PC-9 (cell line): ENCODE measurements at regions not wholly inside any gene's neighbourhood (a gene's known extent, or its start where the extent isn't known, plus 50 kb on each side); places are given as distances from the start of the nearest gene placed in this dataset.

ENCODE experiments used
- BruUV-seq: library from RNA; stranded (reverse); fragments of 400-500 nt; replicated peaks from 2 replicates; lab custom pipeline; 2021; lab: Mats Ljungman, UMichigan
- CTCF ChIA-PET: fragments of 300-600 bp; sonication (Branson Sonifier 250); formaldehyde crosslinking; loops from one replicate; lab custom pipeline; 2022; ENCODE audit warnings: antibody characterized with exemption; lab: Charles Lee
- POLR2A ChIA-PET: fragments of 300-600 bp; sonication (Branson Sonifier 250); formaldehyde crosslinking; loops from one replicate; lab custom pipeline; 2022; ENCODE audit warnings: antibody characterized with exemption; ENCODE audit not compliant: unreplicated experiment; lab: Charles Lee
- DNase-seq, 2 experiments: peaks; one replicate each; pipeline versions ENCODE4 v3.0.0 to v3.0.0-alpha.2; 2015 to 2022; ENCODE audit warnings: mixed read lengths in 1 of 2
- H2AFZ ChIP-seq: fragments of 200-600 bp; sonication (generic); 2 replicates; pipeline ENCODE4 v1.8.1; 2017; ENCODE audit warnings: antibody characterized with exemption
- H3F3A ChIP-seq: fragments of 200-600 bp; sonication (generic); 2 replicates; pipeline ENCODE4 v1.8.1; 2017; ENCODE audit warnings: antibody characterized with exemption, mild to moderate bottlenecking, low read depth; ENCODE audit not compliant: insufficient read depth
- H3K27ac ChIP-seq: fragments of 200-600 bp; sonication (generic); 2 replicates; pipeline ENCODE4 v1.6.1; 2016; ENCODE audit warnings: mixed run types
- H3K27me3 ChIP-seq: fragments of 200-600 bp; sonication (generic); 2 replicates; pipeline ENCODE4 v1.6.1; 2016; ENCODE audit warnings: low read depth, mixed run types; ENCODE audit not compliant: insufficient read depth
- H3K36me3 ChIP-seq: fragments of 200-600 bp; sonication (generic); 2 replicates; pipeline ENCODE4 v1.6.1; 2016; ENCODE audit warnings: low read depth, mixed run types
- H3K4me1 ChIP-seq: fragments of 200-600 bp; sonication (generic); replicated peaks from 2 replicates; pipeline ENCODE4 v1.6.1; 2016; ENCODE audit warnings: mixed run types; ENCODE audit not compliant: insufficient read depth
- H3K4me2 ChIP-seq: fragments of 200-600 bp; sonication (generic); 2 replicates; pipeline ENCODE4 v1.6.1; 2017; ENCODE audit warnings: mixed run types
- H3K4me3 ChIP-seq: fragments of 200-600 bp; sonication (generic); 2 replicates; pipeline ENCODE4 v1.6.1; 2016; ENCODE audit warnings: mixed run types
- H3K79me2 ChIP-seq: fragments of 200-600 bp; sonication (generic); 2 replicates; pipeline ENCODE4 v1.6.1; 2017; ENCODE audit warnings: low read depth, mixed run types
- H3K9me2 ChIP-seq: fragments of 200-600 bp; sonication (generic); 2 replicates; pipeline ENCODE4 v1.8.1; 2017; ENCODE audit warnings: mild to moderate bottlenecking; ENCODE audit not compliant: insufficient read depth
- H3K9me3 ChIP-seq: fragments of 200-600 bp; sonication (generic); 2 replicates; pipeline ENCODE4 v1.8.1; 2016; ENCODE audit warnings: low read depth; ENCODE audit not compliant: insufficient read depth
- H4K20me1 ChIP-seq: fragments of 200-600 bp; sonication (generic); 2 replicates; pipeline ENCODE4 v1.8.1; 2017; ENCODE audit not compliant: insufficient read depth
- CTCF ChIP-seq: fragments of 200-600 bp; sonication (generic); conservative IDR thresholded peaks from 2 replicates; pipeline ENCODE4 v1.6.1; 2017; ENCODE audit warnings: mixed run types, antibody characterized with exemption, mild to moderate bottlenecking, moderate library complexity
- EZH2 ChIP-seq: fragments of 200-600 bp; sonication (generic); IDR thresholded peaks from 2 replicates; pipeline ENCODE4 v1.8.0; 2017; ENCODE audit warnings: antibody characterized with exemption, low read depth
- intact Hi-C: fragments of 100-400 bp; cut with micrococcal nuclease; formaldehyde crosslinking; loops from one replicate; pipeline ENCODE4 v1.10.0; 2022; ENCODE audit not compliant: unreplicated experiment

DNA sequence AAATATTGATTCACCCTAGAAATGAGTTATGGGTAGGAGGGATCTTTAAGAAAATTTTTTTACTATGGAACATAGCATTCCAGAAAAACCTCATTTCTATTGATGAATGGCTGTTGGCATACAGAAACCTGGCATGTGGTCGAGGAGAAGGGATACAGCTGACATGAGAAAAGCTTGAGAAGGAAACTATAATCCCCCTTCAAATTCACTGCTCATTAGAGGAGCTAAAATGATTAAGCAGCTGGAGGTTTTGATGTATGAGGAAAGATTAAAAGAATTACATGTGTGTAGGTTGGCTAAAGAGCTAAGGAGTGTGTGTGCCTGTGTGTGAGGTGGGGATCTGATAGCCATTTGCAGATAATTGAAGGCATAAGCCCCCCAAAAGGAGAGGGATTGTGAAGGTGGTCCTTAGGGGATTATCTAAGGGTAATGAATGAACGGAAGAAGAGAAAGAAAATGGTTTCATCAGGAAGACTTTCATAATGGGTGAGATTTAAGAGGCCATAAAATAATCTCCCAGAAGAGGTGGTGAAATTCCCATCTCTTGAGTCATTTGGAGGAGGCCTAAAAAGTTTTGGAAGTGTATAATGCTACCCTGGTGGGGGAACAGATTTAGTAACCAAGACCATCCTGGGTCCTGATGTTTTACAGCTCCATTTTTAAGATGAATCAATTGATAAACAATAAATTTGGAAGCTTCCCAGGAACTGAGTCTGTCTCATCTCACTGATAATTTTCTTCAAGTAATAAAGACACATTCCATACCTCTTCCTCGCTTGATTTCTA lies 272.0 kb upstream of the HAND2 start:
- Histone ChIP-seq H3K36me3 (no peaks in the 10 kb centered on the region), H3K27ac (no peak overlapping the region), H2AFZ (no peak overlapping the region), H3K4me3 (no peak overlapping the region), H3K79me2 (no peaks in the 10 kb centered on the region), H3K4me1 (no peaks in the 10 kb centered on the region), H3K4me2 (no peak overlapping the region), H4K20me1 (no peaks in the 10 kb centered on the region), H3K27me3 (no peaks in the 10 kb centered on the region), H3K9me3 (no peaks in the 10 kb centered on the region), H3K9me2 (no peaks in the 10 kb centered on the region), H3F3A (no peaks in the 10 kb centered on the region)
- no peak for DNase-seq
- POLR2A ChIA-PET: no interaction called here
- intact Hi-C loops: no loop called here
- TF ChIP-seq EZH2 (no peak), CTCF (no peak)
- BruUV-seq: no TSS peak
- CTCF ChIA-PET: no interaction called here

GRCh38 chr4:173801361-173801760 lies 271.3 kb upstream of the HAND2 start:
- H3K27ac ChIP-seq: no peak overlapping the region
- no peaks in the 10 kb centered on the region for H3K4me1 ChIP-seq
- H2AFZ ChIP-seq: no peak overlapping the region
- H3K9me3 ChIP-seq: no peaks in the 10 kb centered on the region
- no peaks in the 10 kb centered on the region for H3K79me2 ChIP-seq
- BruUV-seq: no TSS peak
- no peak overlapping the region for H3K4me2 ChIP-seq
- POLR2A ChIA-PET: no interaction called here
- TF ChIP-seq CTCF (no peak), EZH2 (no peak)
- no peak overlapping the region for H3K4me3 ChIP-seq
- no peaks in the 10 kb centered on the region for H4K20me1 ChIP-seq
- intact Hi-C loops: no loop called here
- no peaks in the 10 kb centered on the region for H3F3A ChIP-seq
- H3K9me2 ChIP-seq: no peaks in the 10 kb centered on the region
- H3K27me3 ChIP-seq: no peaks in the 10 kb centered on the region
- DNase-seq: no peak
- no peaks in the 10 kb centered on the region for H3K36me3 ChIP-seq
- CTCF ChIA-PET: no interaction called here

GRCh38 chr4:173797296-173797695 lies 267.3 kb upstream of the HAND2 start:
- no peaks in the 10 kb centered on the region for H3K27me3 ChIP-seq
- BruUV-seq: no TSS peak
- no peak for DNase-seq

More at GRCh38 chr4:173797296-173797695, 267.3 kb upstream of the HAND2 start:
- intact Hi-C loops: no loop called here
- Histone ChIP-seq H2AFZ (no peak overlapping the region), H3K9me2 (no peaks in the 10 kb centered on the region), H3K4me2 (no peak overlapping the region), H3K79me2 (no peaks in the 10 kb centered on the region), H3K36me3 (no peaks in the 10 kb centered on the region), H3K4me1 (no peaks in the 10 kb centered on the region), H3F3A (no peaks in the 10 kb centered on the region), H3K27ac (no peak overlapping the region), H3K4me3 (no peak overlapping the region), H3K9me3 (no peaks in the 10 kb centered on the region), H4K20me1 (no peaks in the 10 kb centered on the region)
- CTCF ChIA-PET: no interaction called here
- POLR2A ChIA-PET: no interaction called here
- no peak for TF ChIP-seq CTCF
- TF ChIP-seq EZH2: no peak
